ENCODE measurements at regions not wholly inside any gene's neighbourhood (a gene's known extent, or its start where the extent isn't known, plus 50 kb on each side); places are given as distances from the start of the nearest gene placed in this dataset.
"Not testable (repeated sequence)": the region's sequence is repeated elsewhere in the genome, so short reads cannot be mapped to it uniquely, and the experiment has no call there.

GRCh38 chr6:58193209-58193608 lies 875.8 kb downstream of the PRIM2 start:
- H3K27ac ChIP-seq, result not testable (repeated sequence)

DNA sequence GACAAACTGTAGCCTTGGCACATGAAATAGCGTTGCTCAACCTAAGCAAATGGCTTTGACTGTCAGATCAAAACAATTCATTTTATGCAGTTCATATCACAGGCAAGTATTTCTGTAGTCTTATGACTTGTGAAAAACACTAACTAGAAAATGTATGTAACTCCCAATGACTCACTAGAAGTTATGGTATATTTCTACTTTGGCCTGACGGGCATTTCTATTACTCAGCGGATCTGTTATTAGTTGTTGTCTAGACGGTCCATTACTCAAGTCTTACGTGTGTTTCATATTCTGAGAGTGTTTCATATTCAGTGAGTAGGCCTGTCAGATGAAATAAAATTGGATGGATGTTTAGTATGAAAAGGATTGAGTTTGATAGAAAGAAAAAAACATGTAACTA lies 880.9 kb downstream of the PRIM2 start:
- H3K27ac ChIP-seq, result no peak overlapping the region
- no peak for TF ChIP-seq CTCF (IDR thresholded peaks at IDR 0.05)
- no peak for TF ChIP-seq ZFX (IDR thresholded peaks at IDR 0.05; ENCODE audit: borderline replicate concordance)

DNA sequence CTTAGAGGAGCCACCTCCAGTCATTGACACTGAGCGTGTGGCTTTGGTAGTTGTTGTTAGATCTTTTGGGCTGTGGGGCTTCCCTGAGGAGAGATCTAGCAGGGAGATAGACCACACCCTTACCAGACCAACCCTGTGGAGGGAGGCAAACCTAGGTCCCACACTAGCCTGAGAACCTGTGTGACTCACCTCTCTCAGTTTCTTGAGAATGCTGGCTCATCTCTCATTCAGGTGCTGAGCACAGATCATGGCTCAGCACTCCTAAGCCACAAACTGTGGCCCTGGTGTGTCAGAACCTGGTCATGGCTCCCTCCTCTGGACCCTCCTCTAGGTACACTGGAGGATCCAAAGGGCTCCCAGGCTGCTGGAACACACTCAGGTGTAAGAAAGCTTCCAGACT lies 919.7 kb downstream of the PRIM2 start:
- not testable (repeated sequence) for H3K27ac ChIP-seq

- H3K27ac ChIP-seq, result not testable (repeated sequence)
Observed at GRCh38 chr6:58238421-58238820, 921.0 kb downstream of the PRIM2 start.

- H3K27ac ChIP-seq, result not testable (repeated sequence)
Observed at GRCh38 chr6:58257625-58258024, 940.2 kb downstream of the PRIM2 start.

DNA sequence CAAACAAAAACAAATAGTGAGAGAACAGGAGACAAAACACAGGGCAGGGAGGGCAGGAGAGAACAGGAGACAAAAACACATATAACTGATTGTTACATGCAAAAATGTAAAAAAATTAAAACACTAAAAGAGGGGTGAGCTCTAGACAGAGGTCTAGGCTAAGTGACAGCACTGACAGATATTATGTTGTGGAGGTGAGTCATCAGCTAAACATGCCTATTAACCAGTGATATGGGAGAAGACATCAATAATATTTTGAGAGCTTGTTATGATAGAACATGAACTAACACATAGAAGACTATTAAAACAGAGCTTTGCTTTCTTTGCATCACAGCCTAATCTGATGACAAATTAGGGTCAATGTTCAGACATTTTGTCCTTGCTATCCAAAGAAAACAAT lies 972.7 kb downstream of the PRIM2 start:
- H3K27ac ChIP-seq, result no peak overlapping the region

DNA sequence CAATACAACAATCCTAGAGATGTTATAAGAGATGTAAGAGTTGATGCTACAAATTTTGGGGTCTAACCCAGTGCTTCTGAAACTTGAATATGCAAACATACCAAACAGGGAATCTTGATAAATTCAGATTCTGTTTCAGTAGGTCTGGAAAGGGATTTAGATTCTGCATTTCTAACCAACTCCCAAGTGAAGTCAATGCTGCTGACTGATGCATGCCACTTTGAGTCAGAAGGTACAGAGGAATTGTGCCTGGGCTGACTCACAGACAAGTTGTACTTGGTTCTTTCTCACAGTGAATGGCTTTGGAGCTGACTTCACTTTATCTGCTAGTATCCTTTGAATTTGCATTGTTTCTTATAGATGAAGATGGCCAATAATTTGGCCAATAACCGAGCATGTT lies 973.9 kb downstream of the PRIM2 start:
- not testable (repeated sequence) for H3K27ac ChIP-seq

More for the DNA sequence above, 972.7 kb downstream of the PRIM2 start:
- no peak for TF ChIP-seq CTCF (IDR thresholded peaks at IDR 0.05)
- no peak for TF ChIP-seq ZFX (IDR thresholded peaks at IDR 0.05; ENCODE audit: borderline replicate concordance)

GRCh38 chr6:58307901-58308300 lies 990.5 kb downstream of the PRIM2 start:
- H3K27ac ChIP-seq, result not testable (repeated sequence)

DNA sequence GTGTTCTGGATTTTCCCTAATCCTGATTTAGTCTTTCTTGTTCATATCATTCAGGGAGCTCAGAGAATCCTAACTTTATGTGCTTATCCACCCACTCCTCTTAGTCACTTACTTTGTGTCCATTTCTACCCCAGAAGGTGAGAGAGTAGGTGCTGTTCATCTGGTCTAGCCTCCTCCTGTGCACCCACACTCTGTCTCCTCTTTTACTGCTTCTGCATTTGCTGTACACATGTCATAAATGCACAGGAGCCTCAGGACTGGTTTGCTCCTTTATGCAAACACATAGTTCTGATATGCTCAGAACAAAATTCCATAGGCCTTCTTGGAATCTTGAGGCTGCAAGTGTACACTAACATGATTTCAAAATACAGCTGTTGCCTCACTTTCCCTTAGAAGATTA lies 1014.7 kb downstream of the PRIM2 start:
- not testable (repeated sequence) for H3K27ac ChIP-seq

DNA sequence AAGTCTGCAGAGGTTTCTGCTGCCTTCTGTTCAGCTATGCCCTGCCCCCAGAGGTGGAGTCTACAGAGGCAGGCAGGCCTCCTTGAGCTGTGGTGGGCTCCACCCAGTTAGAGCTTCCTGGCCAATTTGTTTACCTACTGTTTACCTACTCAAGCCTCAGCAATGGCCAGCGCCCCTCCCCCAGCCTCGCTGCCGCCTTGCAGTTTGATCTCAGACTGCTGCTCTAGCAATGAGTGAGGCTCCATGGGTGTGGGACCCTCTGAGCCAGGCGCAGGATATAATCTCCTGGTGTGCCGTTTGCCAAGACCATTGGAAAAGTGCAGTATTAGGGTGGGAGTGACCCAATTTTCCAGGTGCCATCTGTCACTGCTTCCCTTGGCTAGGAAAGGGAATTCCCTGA lies 1024.9 kb downstream of the PRIM2 start:
- H3K27ac ChIP-seq, result not testable (repeated sequence)

GRCh38 chr6:58347534-58347933 lies 1030.1 kb downstream of the PRIM2 start:
- H3K27ac ChIP-seq, result not testable (repeated sequence)

GRCh38 chr6:58351619-58352018 lies 1034.2 kb downstream of the PRIM2 start:
- not testable (repeated sequence) for H3K27ac ChIP-seq

- not testable (repeated sequence) for H3K27ac ChIP-seq
Observed at GRCh38 chr6:58358452-58358851, 1041.0 kb downstream of the PRIM2 start.

DNA sequence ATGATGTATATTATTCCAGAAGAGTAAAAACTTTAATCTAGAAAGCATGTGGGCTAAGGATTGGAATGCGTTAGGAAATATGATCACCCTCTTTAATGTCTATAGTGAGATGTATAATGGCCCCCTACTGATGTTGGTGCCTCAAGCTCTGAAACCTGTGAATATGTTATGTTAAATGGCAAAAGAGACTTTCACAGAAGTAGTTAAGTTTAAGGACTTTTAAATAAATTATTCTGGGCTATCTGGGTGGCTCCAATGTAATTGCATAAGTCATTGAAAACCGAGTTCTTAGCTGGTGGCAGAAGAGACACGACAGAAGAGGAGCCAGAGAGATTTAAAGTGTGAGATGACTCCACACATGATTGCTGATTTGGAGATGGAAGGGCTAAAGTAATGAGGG lies 1048.4 kb downstream of the PRIM2 start:
- H3K27ac ChIP-seq, result not testable (repeated sequence)

- H3K27ac ChIP-seq, result not testable (repeated sequence)
Observed at GRCh38 chr6:58406659-58407058, 1089.2 kb downstream of the PRIM2 start.

DNA sequence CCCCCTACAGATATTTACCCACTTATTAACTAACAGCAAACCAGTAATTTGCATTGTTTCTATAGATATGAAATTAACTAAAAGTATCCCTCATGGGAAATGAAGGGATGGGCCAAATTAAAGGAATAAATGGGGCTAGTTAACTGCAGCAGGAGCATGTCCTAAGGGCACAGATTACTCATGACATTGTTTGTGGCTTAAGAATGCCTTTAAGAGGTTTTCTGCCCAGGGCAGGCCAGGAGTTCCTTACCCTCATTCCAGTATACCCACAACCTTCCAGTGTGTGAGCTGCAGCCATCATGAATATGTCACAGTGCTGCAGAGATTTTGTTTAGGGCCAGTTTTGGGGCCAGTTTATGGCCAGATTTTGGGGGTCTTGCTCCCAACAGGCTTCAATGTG lies 1101.9 kb downstream of the PRIM2 start:
- TF ChIP-seq ZFX (IDR thresholded peaks at IDR 0.05; ENCODE audit: borderline replicate concordance) (no peak), CTCF (IDR thresholded peaks at IDR 0.05) (no peak)
- H3K27ac ChIP-seq, result no peak overlapping the region

Measured in 22Rv1 (cell line).